HEK293 (cell line): ENCODE measurements at regions not wholly inside any gene's neighbourhood (a gene's known extent, or its start where the extent isn't known, plus 50 kb on each side); places are given as distances from the start of the nearest gene placed in this dataset.

Experiments
- ELK4 ChIP-seq: IDR thresholded peaks from 2 replicates; pipeline ENCODE4 v1.6.1; 2011; ENCODE audit warnings: mild to moderate bottlenecking, low read depth, low read length, borderline replicate concordance
- GLI4 ChIP-seq: fragments of 450-650 bp; formaldehyde crosslinking; IDR thresholded peaks from 2 replicates; pipeline ENCODE4 v1.5.1; 2016; ENCODE audit warnings: missing biosample characterization, missing genetic modification characterization
- HOXC10 ChIP-seq: sonication (generic); formaldehyde crosslinking; IDR thresholded peaks from 2 replicates; pipeline ENCODE4 v1.8.1; 2023; ENCODE audit warnings: mild to moderate bottlenecking, missing genetic modification reagents
- ZNF362 ChIP-seq: fragments of 450-650 bp; formaldehyde crosslinking; IDR thresholded peaks from 2 replicates; pipeline ENCODE4 v1.5.1; 2016; ENCODE audit warnings: missing biosample characterization, missing genetic modification characterization
- ZNF660 ChIP-seq: fragments of 450-650 bp; IDR thresholded peaks from 2 replicates; pipeline ENCODE4 v1.5.1; 2018; ENCODE audit warnings: missing biosample characterization, mild to moderate bottlenecking, missing genetic modification characterization
- ZNF837 ChIP-seq: fragments of 450-650 bp; formaldehyde crosslinking; IDR thresholded peaks from 2 replicates; pipeline ENCODE4 v1.5.1; 2016; ENCODE audit warnings: missing biosample characterization, missing genetic modification characterization
- TF ChIP-seq, protein P1 (sequence below): fragments of 450-650 bp; formaldehyde crosslinking; IDR thresholded peaks from 2 replicates; pipeline ENCODE4 v1.5.1; 2016; ENCODE audit warnings: missing biosample characterization, missing genetic modification characterization
- TF ChIP-seq, protein P2 (sequence below): fragments of 450-650 bp; formaldehyde crosslinking; IDR thresholded peaks from 2 replicates; pipeline ENCODE4 v1.5.1; 2016; ENCODE audit warnings: missing biosample characterization, missing genetic modification characterization
- TF ChIP-seq, protein P3 (sequence below): fragments of 450-650 bp; formaldehyde crosslinking; IDR thresholded peaks from 2 replicates; pipeline ENCODE4 v1.5.1; 2016; ENCODE audit warnings: missing biosample characterization, missing genetic modification characterization

GRCh38 chr7:25617673-25618072 lies 389.4 kb upstream of the NPVF start:
- TF ChIP-seq, protein P1, sequence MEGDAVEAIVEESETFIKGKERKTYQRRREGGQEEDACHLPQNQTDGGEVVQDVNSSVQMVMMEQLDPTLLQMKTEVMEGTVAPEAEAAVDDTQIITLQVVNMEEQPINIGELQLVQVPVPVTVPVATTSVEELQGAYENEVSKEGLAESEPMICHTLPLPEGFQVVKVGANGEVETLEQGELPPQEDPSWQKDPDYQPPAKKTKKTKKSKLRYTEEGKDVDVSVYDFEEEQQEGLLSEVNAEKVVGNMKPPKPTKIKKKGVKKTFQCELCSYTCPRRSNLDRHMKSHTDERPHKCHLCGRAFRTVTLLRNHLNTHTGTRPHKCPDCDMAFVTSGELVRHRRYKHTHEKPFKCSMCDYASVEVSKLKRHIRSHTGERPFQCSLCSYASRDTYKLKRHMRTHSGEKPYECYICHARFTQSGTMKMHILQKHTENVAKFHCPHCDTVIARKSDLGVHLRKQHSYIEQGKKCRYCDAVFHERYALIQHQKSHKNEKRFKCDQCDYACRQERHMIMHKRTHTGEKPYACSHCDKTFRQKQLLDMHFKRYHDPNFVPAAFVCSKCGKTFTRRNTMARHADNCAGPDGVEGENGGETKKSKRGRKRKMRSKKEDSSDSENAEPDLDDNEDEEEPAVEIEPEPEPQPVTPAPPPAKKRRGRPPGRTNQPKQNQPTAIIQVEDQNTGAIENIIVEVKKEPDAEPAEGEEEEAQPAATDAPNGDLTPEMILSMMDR (tag by site-specific recombination), result no peak
- TF ChIP-seq GLI4 (no peak), ZNF837 (tag by site-specific recombination) (no peak), ZNF660 (tag by site-specific recombination) (no peak), ZNF362 (tag by site-specific recombination) (no peak), ELK4 (no peak), HOXC10 (CRISPR knock-in tag) (no peak)
- TF ChIP-seq, protein P2, sequence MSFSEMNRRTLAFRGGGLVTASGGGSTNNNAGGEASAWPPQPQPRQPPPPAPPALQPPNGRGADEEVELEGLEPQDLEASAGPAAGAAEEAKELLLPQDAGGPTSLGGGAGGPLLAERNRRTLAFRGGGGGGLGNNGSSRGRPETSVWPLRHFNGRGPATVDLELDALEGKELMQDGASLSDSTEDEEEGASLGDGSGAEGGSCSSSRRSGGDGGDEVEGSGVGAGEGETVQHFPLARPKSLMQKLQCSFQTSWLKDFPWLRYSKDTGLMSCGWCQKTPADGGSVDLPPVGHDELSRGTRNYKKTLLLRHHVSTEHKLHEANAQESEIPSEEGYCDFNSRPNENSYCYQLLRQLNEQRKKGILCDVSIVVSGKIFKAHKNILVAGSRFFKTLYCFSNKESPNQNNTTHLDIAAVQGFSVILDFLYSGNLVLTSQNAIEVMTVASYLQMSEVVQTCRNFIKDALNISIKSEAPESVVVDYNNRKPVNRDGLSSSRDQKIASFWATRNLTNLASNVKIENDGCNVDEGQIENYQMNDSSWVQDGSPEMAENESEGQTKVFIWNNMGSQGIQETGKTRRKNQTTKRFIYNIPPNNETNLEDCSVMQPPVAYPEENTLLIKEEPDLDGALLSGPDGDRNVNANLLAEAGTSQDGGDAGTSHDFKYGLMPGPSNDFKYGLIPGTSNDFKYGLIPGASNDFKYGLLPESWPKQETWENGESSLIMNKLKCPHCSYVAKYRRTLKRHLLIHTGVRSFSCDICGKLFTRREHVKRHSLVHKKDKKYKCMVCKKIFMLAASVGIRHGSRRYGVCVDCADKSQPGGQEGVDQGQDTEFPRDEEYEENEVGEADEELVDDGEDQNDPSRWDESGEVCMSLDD (tag by site-specific recombination), result no peak
- TF ChIP-seq, protein P3, sequence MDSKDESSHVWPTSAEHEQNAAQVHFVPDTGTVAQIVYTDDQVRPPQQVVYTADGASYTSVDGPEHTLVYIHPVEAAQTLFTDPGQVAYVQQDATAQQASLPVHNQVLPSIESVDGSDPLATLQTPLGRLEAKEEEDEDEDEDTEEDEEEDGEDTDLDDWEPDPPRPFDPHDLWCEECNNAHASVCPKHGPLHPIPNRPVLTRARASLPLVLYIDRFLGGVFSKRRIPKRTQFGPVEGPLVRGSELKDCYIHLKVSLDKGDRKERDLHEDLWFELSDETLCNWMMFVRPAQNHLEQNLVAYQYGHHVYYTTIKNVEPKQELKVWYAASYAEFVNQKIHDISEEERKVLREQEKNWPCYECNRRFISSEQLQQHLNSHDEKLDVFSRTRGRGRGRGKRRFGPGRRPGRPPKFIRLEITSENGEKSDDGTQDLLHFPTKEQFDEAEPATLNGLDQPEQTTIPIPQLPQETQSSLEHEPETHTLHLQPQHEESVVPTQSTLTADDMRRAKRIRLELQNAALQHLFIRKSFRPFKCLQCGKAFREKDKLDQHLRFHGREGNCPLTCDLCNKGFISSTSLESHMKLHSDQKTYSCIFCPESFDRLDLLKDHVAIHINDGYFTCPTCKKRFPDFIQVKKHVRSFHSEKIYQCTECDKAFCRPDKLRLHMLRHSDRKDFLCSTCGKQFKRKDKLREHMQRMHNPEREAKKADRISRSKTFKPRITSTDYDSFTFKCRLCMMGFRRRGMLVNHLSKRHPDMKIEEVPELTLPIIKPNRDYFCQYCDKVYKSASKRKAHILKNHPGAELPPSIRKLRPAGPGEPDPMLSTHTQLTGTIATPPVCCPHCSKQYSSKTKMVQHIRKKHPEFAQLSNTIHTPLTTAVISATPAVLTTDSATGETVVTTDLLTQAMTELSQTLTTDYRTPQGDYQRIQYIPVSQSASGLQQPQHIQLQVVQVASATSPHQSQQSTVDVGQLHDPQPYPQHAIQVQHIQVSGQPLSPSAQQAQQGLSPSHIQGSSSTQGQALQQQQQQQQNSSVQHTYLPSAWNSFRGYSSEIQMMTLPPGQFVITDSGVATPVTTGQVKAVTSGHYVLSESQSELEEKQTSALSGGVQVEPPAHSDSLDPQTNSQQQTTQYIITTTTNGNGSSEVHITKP (tag by site-specific recombination), result no peak
